Osteoblast (primary cell): ENCODE measurements at regions not wholly inside any gene's neighbourhood (a gene's known extent, or its start where the extent isn't known, plus 50 kb on each side); places are given as distances from the start of the nearest gene placed in this dataset.

Source experiments
- DNase-seq: peaks from one replicate; pipeline ENCODE4 v3.0.0; 2011; ENCODE audit warnings: low spot score, mixed read lengths; ENCODE audit not compliant: insufficient read length; ENCODE audit errors: missing footprints
- H2AFZ ChIP-seq: 2 replicates; pipeline ENCODE4 v1.6.0; 2011; ENCODE audit warnings: mild to moderate bottlenecking, low read length
- H3K27ac ChIP-seq: 2 replicates; pipeline ENCODE4 v1.5.1; 2011; ENCODE audit warnings: mild to moderate bottlenecking, low read depth, low read length, moderate library complexity
- H3K27me3 ChIP-seq: 2 replicates; pipeline ENCODE4 v1.6.0; 2012; ENCODE audit warnings: mild to moderate bottlenecking, control low read depth, inconsistent platforms, low read length, moderate library complexity; ENCODE audit not compliant: insufficient read depth
- H3K36me3 ChIP-seq: 2 replicates; pipeline ENCODE4 v1.5.1; 2011; ENCODE audit warnings: mild to moderate bottlenecking, low read length, control low read depth, moderate library complexity; ENCODE audit not compliant: insufficient read depth
- H3K4me1 ChIP-seq: 2 replicates; pipeline ENCODE4 v1.5.1; 2011; ENCODE audit warnings: mild to moderate bottlenecking, low read length, control low read depth, moderate library complexity; ENCODE audit not compliant: insufficient read depth
- H3K4me2 ChIP-seq: 2 replicates; pipeline ENCODE4 v1.6.0; 2011; ENCODE audit warnings: mild to moderate bottlenecking, low read length; ENCODE audit not compliant: insufficient read depth
- H3K4me3 ChIP-seq: fragments of 200-600 bp; sonication (generic); 3 replicates; pipeline ENCODE4 v1.5.1; 2012; ENCODE audit warnings: mild to moderate bottlenecking, low read length, inconsistent platforms; ENCODE audit not compliant: insufficient read depth
- H3K79me2 ChIP-seq: 2 replicates; pipeline ENCODE4 v1.6.0; 2012; ENCODE audit warnings: mild to moderate bottlenecking, low read length, control low read depth, inconsistent platforms; ENCODE audit not compliant: insufficient read depth
- H3K9me3 ChIP-seq: 2 replicates; pipeline ENCODE4 v1.5.1; 2011; ENCODE audit warnings: low read depth, low read length, control low read depth
- H4K20me1 ChIP-seq: 2 replicates; pipeline ENCODE4 v1.6.0; 2012; ENCODE audit warnings: mild to moderate bottlenecking, low read length, control low read depth; ENCODE audit not compliant: insufficient read depth
- CTCF ChIP-seq: IDR thresholded peaks from 2 replicates; pipeline ENCODE4 v1.5.1; 2011; ENCODE audit warnings: mild to moderate bottlenecking, low read depth, low read length, moderate library complexity; ENCODE audit errors: extremely low read depth

- H3K36me3 ChIP-seq: no peaks in the 10 kb centered on the region
- no peak for TF ChIP-seq CTCF
Observed at GRCh38 chr3:80157546-80157945, 389.7 kb upstream of the ROBO1 start.

GRCh38 chr3:80152692-80153091 is 384.9 kb upstream of the ROBO1 start:
- Histone ChIP-seq H3K27ac (no peak overlapping the region), H3K4me2 (no peak overlapping the region), H3K36me3 (no peaks in the 10 kb centered on the region), H2AFZ (no peak overlapping the region), H3K9me3 (no peaks in the 10 kb centered on the region), H3K79me2 (no peaks in the 10 kb centered on the region), H3K4me1 (no peaks in the 10 kb centered on the region), H4K20me1 (no peaks in the 10 kb centered on the region), H3K27me3 (no peaks in the 10 kb centered on the region), H3K4me3 (no peak overlapping the region)
- no peak for DNase-seq
- TF ChIP-seq CTCF: no peak

More at GRCh38 chr3:80157546-80157945, 389.7 kb upstream of the ROBO1 start:
- H3K4me2 ChIP-seq: no peak overlapping the region
- no peaks in the 10 kb centered on the region for H3K9me3 ChIP-seq
- no peaks in the 10 kb centered on the region for H3K27me3 ChIP-seq
- H3K4me1 ChIP-seq: no peaks in the 10 kb centered on the region
- no peaks in the 10 kb centered on the region for H3K79me2 ChIP-seq
- DNase-seq: no peak
- H2AFZ ChIP-seq: no peak overlapping the region
- H4K20me1 ChIP-seq: no peaks in the 10 kb centered on the region
- H3K27ac ChIP-seq: no peak overlapping the region
- H3K4me3 ChIP-seq: no peak overlapping the region

GRCh38 chr3:80142714-80143113 is 374.9 kb upstream of the ROBO1 start:
- H3K27me3 ChIP-seq: no peaks in the 10 kb centered on the region
- no peaks in the 10 kb centered on the region for H3K9me3 ChIP-seq
- H3K4me3 ChIP-seq: no peak overlapping the region
- DNase-seq: no peak
- no peaks in the 10 kb centered on the region for H4K20me1 ChIP-seq
- no peak overlapping the region for H2AFZ ChIP-seq
- no peak overlapping the region for H3K4me2 ChIP-seq
- no peak for TF ChIP-seq CTCF
- H3K27ac ChIP-seq: no peak overlapping the region
- H3K4me1 ChIP-seq: no peaks in the 10 kb centered on the region
- H3K79me2 ChIP-seq: no peaks in the 10 kb centered on the region
- H3K36me3 ChIP-seq: no peaks in the 10 kb centered on the region

- Histone ChIP-seq H2AFZ (no peak overlapping the region), H3K4me3 (no peak overlapping the region), H3K4me1 (no peaks in the 10 kb centered on the region), H3K36me3 (no peaks in the 10 kb centered on the region), H3K4me2 (no peak overlapping the region), H3K79me2 (no peaks in the 10 kb centered on the region), H4K20me1 (no peaks in the 10 kb centered on the region), H3K27me3 (no peaks in the 10 kb centered on the region), H3K27ac (no peak overlapping the region), H3K9me3 (no peaks in the 10 kb centered on the region)
- no peak for DNase-seq
- no peak for TF ChIP-seq CTCF
Observed at GRCh38 chr3:80141557-80141956, 373.8 kb upstream of the ROBO1 start.
